GM18951 (cell line): ENCODE measurements at regions not wholly inside any gene's neighbourhood (a gene's known extent, or its start where the extent isn't known, plus 50 kb on each side); places are given as distances from the start of the nearest gene placed in this dataset.

Source experiments
- POLR2A ChIP-seq: IDR thresholded peaks from 4 replicates; pipeline ENCODE4 v1.6.1; 2011; ENCODE audit warnings: mild to moderate bottlenecking; ENCODE audit not compliant: insufficient read length, insufficient read depth; ENCODE audit errors: extremely low read depth
- in situ Hi-C: fragments of 300-500 bp; cut with MboI; formaldehyde crosslinking; loops from one replicate; pipeline ENCODE4 v1.12.0; 2022; ENCODE audit warnings: low sequenced_read_pairs, mixed read lengths, inconsistent platforms; ENCODE audit not compliant: unreplicated experiment

GRCh38 chr15:48031973-48032372 is 88.8 kb upstream of the SLC24A5 start:
- in situ Hi-C loops, result no loop called here

GRCh38 chr15:48032911-48033310 is 87.9 kb upstream of the SLC24A5 start:
- no peak for TF ChIP-seq POLR2A
- in situ Hi-C loops, result no loop called here

More at GRCh38 chr15:48031973-48032372, 88.8 kb upstream of the SLC24A5 start:
- no peak for TF ChIP-seq POLR2A

GRCh38 chr15:48038221-48038620 is 82.6 kb upstream of the SLC24A5 start:
- in situ Hi-C loops, result no loop called here

DNA sequence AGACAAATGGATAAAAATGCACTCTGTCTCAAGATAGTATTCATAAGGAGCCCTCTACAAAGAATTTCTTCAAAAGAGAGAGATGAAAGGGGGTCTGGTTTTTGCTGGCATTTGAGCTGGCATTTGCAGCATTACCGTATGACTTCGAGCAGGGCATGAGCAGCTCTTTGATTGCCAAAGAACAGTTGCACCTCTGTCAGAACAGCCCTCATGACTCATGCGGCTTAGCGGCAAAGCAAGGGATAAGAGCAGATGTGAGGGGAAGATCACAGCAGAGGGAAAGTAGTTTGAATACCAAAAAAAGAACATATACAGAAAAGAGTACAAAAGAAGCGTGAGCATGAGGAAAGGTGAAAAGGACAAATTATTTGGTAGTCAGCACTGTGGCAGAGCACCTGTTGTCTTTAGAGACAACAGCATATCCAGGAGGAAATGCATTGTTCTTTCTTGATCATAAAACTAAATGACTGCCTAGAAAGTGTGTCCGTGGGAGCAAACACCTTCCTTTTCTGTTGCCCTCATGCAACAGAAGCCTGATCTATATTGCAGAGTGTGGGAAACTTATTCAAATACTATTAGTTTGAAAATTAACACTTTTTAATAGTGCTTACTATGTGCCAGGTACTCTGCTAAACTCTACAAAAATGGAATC is 80.5 kb upstream of the SLC24A5 start:
- in situ Hi-C loops, result no loop called here
- TF ChIP-seq POLR2A, result no peak

More at GRCh38 chr15:48038221-48038620, 82.6 kb upstream of the SLC24A5 start:
- TF ChIP-seq POLR2A, result no peak

GRCh38 chr15:48041454-48041853 is 79.3 kb upstream of the SLC24A5 start:
- no peak for TF ChIP-seq POLR2A

DNA sequence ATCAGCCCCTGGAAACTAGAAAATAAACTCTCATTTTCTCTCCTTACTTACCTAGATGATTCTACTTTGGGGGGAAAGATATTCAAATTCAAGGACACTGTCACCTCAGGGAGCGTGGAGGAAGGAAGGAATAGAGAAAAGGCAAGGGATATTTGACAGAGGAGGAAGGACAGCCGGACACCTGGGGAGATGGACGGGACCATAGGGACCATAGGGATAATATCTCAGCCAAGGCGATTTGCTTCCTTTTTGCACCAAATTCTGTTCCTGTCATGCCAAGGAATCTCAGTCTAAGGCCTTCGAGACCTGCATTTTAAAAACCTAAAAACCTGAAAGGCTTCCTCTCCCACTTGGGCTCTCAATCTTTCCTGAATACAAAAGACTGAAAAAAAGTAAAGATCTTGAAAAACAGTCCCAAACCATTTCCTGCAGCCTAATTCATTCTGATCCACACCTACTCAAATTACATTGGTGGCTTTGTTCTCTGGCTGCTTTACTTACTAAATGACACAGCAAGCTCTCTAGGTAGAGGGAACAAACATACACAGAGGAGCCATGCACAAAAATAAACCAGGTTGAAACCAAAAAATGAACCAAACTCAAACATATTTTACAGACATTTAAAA is 73.9 kb upstream of the SLC24A5 start:
- TF ChIP-seq POLR2A, result no peak
- in situ Hi-C loops, result no loop called here

More at GRCh38 chr15:48041454-48041853, 79.3 kb upstream of the SLC24A5 start:
- in situ Hi-C loops, result no loop called here

GRCh38 chr15:48049736-48050135 is 71.1 kb upstream of the SLC24A5 start:
- in situ Hi-C loops, result no loop called here
- no peak for TF ChIP-seq POLR2A

GRCh38 chr15:48052946-48053345 is 67.8 kb upstream of the SLC24A5 start:
- no peak for TF ChIP-seq POLR2A
- in situ Hi-C loops, result no loop called here

DNA sequence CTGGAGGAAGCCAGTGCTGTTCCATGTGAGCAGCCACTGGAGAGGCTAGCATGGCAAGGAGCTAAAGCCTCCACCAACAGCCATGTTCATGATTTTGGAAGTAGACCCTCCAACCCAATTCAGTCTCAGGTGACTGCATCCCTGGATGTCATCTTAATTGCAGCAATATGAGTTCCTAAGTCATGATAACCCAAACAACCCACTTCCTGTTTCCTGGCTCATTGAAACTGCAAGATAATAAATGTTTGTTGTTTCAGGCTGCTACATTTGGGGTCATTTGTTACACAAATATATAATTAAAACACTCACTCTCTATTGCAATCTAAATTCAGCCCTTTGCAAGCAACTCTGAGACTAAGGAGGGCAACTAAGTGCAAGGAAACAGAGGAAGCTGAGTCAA is 62.4 kb upstream of the SLC24A5 start:
- in situ Hi-C loops, result no loop called here
- TF ChIP-seq POLR2A, result no peak

GRCh38 chr15:48059791-48060190 is 61.0 kb upstream of the SLC24A5 start:
- TF ChIP-seq POLR2A, result no peak
- in situ Hi-C loops, result no loop called here

DNA sequence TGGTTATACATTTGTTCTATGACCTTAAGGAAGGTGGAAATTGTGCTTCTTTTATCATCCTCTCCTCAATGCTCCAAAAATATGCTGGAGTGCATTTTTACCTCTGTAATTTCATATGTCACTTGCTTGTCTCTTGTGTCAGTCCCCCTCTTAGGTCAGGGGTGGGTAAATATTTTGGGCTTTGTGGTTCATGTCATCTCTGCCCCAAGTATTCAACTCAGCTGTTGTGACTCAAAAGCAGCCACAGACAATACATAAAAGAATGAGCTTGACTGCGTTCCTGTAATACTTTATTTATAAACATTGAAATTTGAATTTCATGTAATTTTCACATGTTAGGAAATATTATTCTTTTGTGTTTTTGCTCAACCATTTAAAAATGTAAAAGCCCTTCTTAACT is 60.4 kb upstream of the SLC24A5 start:
- TF ChIP-seq POLR2A, result no peak
- in situ Hi-C loops, result no loop called here

- no peak for TF ChIP-seq POLR2A
- in situ Hi-C loops, result no loop called here
Observed at GRCh38 chr15:48061605-48062004, 59.2 kb upstream of the SLC24A5 start.

GRCh38 chr15:48062148-48062872 is 58.5 kb upstream of the SLC24A5 start:
- in situ Hi-C loops, result no loop called here
- TF ChIP-seq POLR2A, result no peak
